ENCODE measurements at regions not wholly inside any gene's neighbourhood (a gene's known extent, or its start where the extent isn't known, plus 50 kb on each side); places are given as distances from the start of the nearest gene placed in this dataset.

DNA sequence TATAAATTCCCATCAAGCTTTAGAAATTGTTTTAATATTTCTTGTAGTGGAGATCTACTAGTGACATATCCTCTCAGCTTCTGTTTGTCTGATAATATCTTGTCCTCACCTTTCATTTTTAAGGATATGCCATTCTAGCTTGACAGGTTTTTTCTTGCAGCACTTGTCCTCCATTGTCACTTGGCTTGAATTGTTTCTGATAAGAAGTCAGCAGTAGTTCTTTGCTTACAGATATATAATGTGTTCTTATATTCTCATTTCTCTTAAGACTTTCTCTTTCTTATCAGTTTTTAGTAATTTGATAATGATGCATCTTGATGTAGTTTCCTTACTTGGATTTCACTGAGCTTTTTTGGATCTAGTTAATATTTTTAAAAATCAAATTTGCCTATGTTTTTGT lies 120.6 kb upstream of the NUDT6 start:
- H3K4me3 ChIP-seq (replicated peaks; ENCODE audit: low read depth, low read length), result no peak overlapping the region
- TF ChIP-seq, protein P1, sequence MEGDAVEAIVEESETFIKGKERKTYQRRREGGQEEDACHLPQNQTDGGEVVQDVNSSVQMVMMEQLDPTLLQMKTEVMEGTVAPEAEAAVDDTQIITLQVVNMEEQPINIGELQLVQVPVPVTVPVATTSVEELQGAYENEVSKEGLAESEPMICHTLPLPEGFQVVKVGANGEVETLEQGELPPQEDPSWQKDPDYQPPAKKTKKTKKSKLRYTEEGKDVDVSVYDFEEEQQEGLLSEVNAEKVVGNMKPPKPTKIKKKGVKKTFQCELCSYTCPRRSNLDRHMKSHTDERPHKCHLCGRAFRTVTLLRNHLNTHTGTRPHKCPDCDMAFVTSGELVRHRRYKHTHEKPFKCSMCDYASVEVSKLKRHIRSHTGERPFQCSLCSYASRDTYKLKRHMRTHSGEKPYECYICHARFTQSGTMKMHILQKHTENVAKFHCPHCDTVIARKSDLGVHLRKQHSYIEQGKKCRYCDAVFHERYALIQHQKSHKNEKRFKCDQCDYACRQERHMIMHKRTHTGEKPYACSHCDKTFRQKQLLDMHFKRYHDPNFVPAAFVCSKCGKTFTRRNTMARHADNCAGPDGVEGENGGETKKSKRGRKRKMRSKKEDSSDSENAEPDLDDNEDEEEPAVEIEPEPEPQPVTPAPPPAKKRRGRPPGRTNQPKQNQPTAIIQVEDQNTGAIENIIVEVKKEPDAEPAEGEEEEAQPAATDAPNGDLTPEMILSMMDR (IDR thresholded peaks at IDR 0.05; ENCODE audit: low read depth, low read length, missing control alignments), result no peak
- no peak for DNase-seq (ENCODE audit: extremely low read depth, low read depth)

GRCh38 chr4:123043793-123044425 lies 121.5 kb upstream of the NUDT6 start:
- no peak for DNase-seq (ENCODE audit: extremely low read depth, low read depth)
- H3K4me3 ChIP-seq (replicated peaks; ENCODE audit: low read depth, low read length), result no peak overlapping the region
- TF ChIP-seq, protein P1 (IDR thresholded peaks at IDR 0.05; ENCODE audit: low read depth, low read length, missing control alignments), result no peak

DNA sequence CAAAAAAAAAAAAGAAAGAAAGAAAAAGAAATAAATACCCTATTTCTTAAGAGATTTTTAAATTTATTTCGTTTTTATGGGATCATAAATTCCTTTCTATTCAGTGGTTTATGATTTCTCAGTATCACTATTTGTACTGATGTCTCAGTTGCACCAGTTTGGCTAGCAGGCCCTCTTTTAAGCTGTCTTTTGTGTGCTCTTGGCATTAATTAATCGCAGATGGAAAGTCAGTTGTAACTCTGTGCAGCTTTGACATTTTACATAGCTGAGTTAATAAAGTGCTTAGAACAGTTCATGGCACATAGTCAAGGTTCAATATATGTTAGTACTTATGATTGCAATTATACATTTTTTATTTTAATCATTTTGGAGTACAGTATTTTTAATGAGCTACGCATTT lies 123.7 kb upstream of the NUDT6 start:
- DNase-seq (ENCODE audit: extremely low read depth, low read depth), result no peak
- H3K4me3 ChIP-seq (replicated peaks; ENCODE audit: low read depth, low read length), result no peak overlapping the region
- TF ChIP-seq, protein P1 (IDR thresholded peaks at IDR 0.05; ENCODE audit: low read depth, low read length, missing control alignments), result no peak

GRCh38 chr4:123050018-123050417 lies 127.6 kb upstream of the NUDT6 start:
- no peak for DNase-seq (ENCODE audit: extremely low read depth, low read depth)
- H3K4me3 ChIP-seq (replicated peaks; ENCODE audit: low read depth, low read length), result no peak overlapping the region
- TF ChIP-seq, protein P1 (IDR thresholded peaks at IDR 0.05; ENCODE audit: low read depth, low read length, missing control alignments), result no peak

GRCh38 chr4:123052007-123052406 lies 129.6 kb upstream of the NUDT6 start:
- TF ChIP-seq, protein P1 (IDR thresholded peaks at IDR 0.05; ENCODE audit: low read depth, low read length, missing control alignments), result no peak
- H3K4me3 ChIP-seq (replicated peaks; ENCODE audit: low read depth, low read length), result no peak overlapping the region
- no peak for DNase-seq (ENCODE audit: extremely low read depth, low read depth)

- no peak overlapping the region for H3K4me3 ChIP-seq (replicated peaks; ENCODE audit: low read depth, low read length)
- no peak for DNase-seq (ENCODE audit: extremely low read depth, low read depth)
- TF ChIP-seq, protein P1 (IDR thresholded peaks at IDR 0.05; ENCODE audit: low read depth, low read length, missing control alignments), result no peak
Measured at GRCh38 chr4:123055943-123056342, 133.5 kb upstream of the NUDT6 start.

Measured in HFF-Myc (cell line).